Activated CD8-positive, alpha-beta memory T cell treated with anti-CD3 and anti-CD28 coated beads for 48 hours (primary cell): ENCODE measurements at regions not wholly inside any gene's neighbourhood (a gene's known extent, or its start where the extent isn't known, plus 50 kb on each side); places are given as distances from the start of the nearest gene placed in this dataset.
"Not testable (repeated sequence)": the region's sequence is repeated elsewhere in the genome, so short reads cannot be mapped to it uniquely, and the experiment has no call there.

ENCODE experiments used
- DNase-seq, 3 experiments: peaks; one replicate each; pipeline ENCODE4 v3.0.0-alpha.2; 2020; ENCODE audit warnings: low read depth in 2 of 3, low spot score in 2 of 3

DNA sequence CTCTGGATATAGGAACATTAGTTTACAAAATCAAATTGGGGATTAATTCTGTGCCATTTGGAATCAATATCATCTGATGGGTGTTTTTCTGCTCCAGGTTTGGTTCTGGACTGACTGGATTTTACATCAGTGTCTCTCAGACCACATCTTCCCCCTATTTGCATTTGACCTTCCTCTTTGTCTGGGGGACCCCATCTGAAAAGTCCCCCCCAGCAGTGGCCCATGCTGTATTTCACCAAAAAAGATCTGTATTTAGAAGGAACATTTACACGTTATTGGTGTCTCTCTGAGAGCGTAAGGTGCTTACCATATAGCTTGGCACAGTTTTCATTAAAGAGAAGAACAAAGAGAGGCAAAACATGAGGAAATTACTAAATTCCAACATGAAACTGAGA is 215.6 kb upstream of the CLINT1 start:
- DNase-seq = no peak

DNA sequence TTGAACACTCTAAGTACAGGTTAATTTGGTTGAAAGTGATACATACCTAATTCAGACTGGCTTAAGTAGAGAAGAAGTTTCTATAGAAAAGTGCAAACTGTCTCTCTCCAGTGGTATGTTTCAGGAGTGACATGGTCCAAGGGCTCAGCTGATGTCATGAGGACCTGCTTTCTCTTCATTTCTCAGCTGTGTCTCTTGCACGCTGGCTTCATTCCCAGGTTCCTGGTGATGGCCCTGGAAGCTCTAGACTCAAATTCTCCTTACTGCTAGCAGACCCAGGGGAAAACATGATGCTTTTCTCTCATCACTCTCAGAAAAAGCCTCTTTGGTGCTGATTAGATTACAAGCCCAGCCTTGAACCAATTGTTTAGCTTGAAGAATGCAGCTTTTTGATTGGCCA is 211.9 kb upstream of the CLINT1 start:
- no peak for DNase-seq

DNA sequence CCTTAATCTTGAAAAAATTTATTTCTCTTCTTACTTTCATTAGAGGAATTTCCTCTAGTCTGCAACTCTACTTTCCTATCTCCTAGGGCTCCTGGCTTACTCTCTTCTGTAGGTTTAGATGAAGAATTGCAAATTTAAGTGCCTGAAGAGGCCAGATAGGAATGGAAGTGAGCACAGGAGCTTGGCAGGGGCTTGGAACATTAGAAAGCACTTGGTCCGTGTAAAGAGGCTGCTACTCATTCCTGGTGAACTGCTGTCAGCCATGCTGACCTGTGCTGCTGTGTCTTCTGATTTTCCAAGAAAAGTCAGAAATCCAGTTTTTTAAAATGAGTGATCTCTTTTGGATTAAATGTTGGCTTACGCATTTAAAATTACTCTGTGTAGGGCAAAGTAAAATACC is 210.9 kb upstream of the CLINT1 start:
- DNase-seq = no peak

DNA sequence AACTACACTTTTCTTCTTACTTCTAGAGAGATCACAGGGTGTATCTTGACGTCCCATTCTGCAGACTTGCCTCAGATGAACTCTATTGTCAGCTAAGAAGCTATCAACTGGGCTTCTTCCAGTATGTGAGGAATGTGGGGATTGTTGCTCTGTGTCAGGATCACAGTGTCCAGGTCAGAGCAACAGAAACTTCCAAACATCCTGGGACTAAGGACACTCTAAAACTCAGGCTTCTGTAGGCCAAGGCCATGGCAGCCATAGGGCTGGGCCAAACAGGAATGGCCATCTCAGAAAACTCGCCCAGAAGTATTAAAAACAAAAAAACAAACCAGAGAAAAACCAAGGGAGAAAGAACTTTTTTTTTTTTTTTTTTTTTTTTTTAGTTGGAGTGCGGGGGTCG is 210.0 kb upstream of the CLINT1 start:
- no peak for DNase-seq

DNA sequence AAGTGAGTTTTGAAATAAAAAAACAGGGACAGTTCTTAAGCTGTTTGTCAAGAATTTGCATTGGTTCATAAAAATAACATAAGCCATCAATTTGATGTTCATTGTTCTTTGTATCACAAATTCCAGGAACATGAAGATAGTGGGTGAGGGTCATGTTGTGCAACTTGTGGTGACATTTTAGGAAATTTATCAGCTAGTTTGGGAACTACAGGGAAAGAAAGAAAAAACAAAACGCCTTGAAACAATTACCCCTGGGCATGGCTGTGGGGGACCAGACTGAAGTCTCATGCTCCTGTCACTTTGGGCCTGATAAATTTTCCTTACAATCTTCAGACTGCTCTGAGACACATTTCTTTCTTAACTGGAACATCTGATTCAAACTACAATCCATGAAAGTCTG is 207.1 kb upstream of the CLINT1 start:
- DNase-seq = no peak

DNA sequence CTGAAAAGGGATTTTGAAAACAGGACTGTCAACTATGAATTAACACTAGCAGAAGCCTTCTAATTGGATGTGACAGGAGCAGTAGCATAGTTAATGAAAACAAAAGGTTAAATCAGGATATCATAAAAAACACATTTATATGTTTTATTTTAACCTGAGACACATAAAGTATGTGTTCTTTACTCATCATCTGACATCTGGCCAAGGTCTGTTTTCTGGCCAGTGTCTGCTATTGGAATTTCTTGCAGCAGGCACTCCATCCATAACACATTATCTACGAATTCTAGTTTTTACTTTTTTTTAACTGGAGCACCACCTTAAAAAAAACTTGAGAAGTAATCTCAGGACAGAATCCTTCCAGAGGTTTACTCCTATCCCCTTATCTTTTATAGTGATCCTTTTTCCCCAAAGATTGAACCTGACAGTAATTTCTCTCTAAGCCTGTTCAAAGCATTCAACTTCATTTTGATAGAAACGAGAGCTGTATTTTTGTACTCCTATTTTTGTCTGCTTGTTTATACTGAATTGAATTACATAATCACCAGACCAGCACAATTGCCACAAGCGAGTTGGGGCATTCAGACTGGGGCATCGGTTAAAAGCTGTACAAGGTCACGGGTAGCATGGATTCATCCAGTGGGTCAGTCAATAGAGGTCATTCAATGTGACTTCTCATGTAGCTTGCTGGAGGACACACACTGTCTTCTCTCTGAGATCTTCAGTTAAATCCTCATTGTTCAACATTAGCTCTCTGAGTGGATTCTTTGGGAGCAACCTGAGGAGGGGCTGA is 205.6 kb upstream of the CLINT1 start:
- no peak for DNase-seq

DNA sequence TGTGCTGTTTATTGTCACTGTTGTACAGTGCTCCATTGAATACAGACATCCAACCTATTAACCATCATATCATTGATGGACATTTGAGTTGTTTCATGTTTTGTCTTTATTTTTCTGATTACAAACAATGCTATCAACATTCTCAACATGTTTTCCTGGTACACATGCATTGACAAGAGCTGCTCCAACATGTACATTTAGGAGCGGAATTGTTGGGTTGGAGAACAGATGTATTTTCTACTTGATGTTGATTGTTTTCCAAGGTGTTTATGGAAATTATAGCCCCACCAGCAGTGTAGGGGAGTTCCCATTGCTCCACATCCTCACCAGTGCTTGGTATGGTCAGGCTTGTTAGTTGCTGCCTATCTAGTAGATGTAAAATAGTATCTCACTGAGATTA is 204.1 kb upstream of the CLINT1 start:
- DNase-seq = no peak

DNA sequence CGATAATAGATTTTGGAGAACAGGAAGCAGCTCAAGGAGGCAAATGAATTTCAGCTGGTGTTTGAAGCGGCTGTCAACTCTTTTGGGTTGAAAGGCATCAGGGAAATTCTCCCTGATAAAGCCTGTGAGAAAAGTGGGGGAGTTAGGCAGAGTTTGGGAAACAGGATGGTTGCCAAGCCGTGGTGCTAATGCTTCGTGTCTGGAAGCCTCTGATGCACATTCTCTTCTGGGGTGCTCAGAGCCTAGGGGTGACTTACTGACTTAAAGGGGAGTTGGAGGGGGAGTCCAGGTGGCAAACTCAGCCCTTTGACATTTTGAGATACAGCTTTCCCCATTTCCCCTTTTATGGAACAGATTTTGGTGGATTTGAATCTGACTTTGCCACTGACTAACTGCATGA is 202.5 kb upstream of the CLINT1 start:
- no peak for DNase-seq

DNA sequence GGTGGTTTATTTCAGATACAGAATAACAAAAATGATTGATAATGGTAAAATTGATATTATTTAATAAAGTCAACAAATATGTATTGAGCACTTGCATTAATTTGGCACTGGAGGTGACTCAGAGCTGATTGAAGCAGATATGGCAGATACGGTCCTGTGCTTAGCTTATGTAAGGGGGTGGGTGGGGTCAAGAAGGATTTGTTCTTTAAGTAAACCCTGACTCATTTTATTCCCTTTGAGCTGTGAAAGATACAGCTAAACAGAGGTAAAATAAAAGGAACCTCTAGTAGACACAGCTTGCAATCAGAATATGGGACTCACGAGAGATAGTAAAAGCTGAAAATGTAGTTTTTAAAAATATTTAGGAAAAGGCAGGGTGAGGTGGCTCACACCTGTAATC is 201.3 kb upstream of the CLINT1 start:
- no peak for DNase-seq

DNA sequence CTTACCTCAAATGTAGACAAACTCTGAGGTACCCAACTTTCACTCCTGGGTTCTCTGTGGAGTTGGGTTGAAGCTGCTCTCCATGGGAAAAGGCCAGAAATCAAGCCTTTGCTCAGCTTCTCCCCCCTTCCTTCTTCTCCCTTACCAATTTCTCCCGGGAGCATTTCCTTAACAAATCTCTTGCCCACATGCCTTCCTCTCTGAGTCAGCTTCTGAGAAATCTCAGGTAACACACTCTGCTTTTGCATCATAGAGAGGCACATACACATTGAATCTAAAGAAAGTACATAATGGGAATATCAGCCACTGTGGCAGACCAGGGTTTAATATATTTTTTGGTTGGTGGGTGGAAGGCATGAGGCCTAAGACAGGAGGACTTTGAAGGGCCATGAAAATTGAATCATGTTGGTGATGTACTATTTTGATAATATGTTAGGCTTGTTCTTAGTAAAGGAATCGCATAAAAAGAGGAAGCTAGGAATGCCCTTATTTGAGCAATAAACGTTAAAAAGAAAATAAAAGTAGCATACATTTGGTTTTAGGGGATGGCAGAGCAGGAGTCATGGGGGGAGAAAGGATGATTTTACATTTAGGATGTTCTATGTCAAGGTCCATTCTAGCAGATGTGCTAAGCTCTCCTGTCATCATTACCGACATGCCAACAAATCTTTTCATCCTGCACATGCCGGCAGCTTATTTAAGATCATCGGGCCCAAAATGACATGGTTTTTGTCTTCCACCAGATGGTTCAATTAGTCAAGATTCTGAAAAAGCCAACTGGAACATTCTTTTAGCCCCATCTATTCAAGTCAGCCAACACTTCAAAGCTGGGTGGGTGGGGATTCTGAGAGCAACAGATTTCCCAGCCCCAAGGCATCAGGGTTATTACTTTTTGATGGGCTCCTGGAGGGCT is 199.5 kb upstream of the CLINT1 start:
- DNase-seq = no peak

DNA sequence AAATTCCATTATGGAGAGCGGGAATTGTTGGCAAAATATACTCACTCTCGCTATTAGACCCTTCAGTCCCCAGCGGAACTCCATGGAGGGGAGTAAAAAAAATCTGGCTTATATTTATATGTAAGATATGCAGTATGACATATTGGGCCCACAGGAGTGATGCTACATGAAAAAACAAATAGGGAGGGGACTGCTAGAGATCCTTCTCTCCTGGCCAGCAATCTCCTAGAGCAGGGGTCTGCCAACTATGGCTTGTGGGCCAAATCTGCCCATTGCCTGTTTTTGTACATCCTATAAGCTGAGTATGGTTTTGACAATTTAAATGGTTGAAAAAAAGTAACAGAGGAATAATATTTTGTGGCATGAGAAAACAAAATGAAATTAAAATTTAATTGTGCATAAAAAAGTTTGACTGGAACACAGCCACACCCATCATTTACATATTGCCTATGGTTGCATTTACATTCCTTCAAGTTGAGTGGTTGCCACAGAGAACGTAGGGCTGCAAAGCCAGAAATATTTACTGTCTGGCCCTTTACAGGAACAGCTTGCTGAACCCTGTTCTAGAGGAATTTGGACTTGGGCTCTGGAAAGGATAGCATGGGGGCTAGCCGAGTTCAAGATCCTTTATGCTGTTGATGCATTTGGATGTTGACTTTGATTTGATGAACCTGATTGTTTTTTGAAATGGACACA is 197.3 kb upstream of the CLINT1 start:
- no peak for DNase-seq

DNA sequence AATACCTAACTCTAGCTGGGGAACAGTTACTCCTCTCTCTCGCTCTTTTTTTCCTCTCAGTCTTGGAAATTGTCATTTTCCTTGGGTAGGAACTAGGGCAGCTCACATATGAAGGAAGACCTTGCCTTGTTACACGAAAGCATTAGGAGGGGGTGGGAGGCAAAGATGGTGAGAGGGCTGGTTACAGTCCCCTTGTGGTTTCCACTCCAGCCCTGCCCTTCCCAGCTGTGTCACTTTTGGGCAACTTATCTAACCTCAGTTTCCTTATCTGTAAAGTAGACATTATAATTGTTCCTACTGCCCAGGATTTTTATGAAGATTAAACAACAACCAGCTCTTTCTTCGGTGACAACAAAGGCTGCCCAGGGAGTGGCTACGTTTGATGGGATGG is 196.2 kb upstream of the CLINT1 start:
- no peak for DNase-seq

DNA sequence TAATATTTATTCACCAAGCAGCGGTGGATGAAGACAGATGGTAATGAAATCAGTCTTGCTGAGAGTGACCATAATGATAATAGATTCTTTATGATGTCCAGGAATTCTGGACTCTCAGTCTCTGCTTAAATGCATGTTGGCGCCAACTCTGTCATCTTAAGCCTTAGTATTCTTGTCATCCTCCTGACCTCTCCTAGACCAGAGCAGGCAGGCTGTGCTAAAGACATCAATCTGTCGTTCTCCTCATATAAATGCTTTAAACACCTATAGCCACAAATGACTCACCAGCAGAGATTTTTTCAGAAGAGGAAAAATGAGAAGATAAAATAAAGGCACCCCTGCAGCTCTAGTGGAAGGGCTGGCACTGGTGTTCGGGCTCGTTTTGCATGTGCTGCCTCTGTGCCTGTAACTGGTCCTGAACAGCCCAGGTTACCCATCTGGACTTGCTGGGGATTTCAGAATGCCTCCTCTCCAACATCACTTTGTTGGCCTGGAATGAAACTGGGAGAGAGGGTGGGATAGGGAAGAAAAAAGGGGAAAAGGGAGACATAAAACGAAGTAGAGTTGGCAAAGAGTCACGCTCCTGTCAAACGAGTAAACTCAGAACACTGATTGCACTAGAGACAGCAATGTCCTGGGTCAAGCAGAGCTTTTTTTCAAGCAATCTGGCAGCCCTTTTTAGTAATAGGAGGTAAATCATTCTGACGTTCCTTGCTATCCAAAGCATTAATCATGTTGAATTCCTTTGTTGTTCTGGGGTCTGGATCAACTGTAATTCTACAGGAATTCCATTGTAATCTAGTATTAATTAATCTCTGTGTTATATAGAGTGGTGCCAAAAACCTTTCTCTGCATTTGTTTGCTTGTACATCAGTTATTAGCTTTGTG is 195.5 kb upstream of the CLINT1 start:
- no peak for DNase-seq

DNA sequence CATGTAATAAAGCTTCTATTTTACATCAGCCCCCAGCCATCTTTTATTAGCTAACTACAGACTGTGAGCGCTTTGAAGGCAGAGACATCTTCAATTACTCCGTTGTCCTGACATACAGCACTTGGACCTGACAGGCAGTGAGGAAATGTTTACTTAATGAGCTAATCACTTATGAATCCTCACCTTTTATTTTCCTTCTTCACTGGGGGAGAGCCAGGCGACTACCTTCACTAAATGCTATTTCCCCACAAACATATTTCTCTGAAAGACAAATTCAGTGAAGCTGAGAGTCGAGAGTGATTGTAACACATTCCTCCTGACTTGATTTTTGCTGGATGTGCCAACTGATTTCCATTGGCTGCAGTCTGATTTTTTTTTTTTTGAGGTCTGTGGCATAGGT is 192.1 kb upstream of the CLINT1 start:
- DNase-seq = no peak

DNA sequence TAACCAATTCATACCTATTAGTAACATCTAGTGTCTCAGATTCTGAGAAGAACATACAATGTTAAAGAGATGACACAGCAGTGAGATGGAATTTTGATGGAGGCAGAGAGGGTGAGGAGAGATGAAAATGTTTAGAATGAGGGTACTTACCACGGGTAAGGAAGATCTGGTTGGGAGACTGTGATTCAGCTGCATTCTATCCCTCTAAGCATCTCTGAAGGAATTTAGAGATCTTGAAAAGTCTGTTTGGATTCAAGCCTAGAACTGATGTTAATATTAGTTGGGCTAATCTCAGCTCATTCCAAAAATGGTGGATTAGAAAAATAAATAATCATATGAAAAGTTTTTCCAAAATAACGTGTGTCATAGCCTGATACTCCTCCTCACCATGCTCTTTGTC is 191.5 kb upstream of the CLINT1 start:
- no peak for DNase-seq

DNA sequence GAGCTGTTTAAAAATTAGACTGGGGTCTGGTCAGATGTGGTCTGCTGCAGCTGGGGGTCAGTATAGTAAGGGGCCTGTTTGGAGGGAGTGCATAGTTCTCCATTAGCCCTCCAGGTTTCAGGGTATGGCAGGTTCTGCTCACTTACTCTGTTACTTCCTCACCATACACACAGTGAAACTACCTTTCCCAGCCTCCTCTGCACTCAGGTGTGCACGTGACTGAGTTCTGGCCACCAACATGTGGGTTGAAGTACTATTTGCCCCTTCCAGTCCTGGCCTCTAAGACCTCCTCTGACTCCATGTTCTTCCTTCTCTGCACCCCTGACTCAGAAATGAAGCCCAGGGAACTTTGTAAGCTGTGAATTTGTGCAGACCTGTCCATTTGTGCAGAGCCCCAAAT is 190.5 kb upstream of the CLINT1 start:
- no peak for DNase-seq

DNA sequence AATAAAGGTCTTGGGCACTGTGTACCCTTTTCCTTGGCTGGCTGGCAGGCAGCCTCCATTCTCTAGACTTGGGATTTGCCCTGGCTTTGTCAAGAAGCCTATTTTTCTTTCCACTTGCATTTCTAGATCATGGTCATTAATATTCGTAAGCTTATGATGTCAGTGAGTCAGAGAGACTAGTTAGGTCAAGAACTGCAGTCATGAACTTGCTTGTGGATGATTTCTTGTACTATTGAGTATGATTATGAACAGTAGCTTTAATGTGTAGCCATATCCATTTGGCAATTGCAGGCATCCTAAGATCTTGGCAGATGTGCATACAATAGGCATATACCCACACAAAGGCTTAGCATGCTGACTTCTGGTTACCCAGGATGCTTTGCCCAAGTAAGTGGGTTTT is 186.8 kb upstream of the CLINT1 start:
- DNase-seq = no peak

DNA sequence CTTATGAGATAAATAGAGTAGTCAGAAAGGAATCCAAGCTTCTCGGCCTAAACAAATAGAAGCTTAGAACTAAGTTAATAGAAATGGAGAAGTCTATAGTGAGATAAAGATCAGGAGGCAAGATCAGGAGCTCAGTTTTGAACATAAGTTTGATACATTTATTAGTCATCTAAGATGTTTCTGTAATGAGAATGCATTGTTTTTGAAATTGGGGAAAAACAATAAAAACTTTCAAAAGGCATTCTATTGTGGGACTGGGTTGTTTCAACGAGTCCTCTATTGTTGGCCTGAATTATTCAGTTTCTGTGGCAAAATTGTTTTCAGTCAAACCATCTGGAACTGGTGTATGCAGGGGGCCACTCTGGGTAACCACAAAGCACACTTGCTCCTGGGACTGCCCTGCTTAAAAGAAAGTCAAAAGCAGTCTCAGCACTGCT is 181.0 kb upstream of the CLINT1 start:
- no peak for DNase-seq

DNA sequence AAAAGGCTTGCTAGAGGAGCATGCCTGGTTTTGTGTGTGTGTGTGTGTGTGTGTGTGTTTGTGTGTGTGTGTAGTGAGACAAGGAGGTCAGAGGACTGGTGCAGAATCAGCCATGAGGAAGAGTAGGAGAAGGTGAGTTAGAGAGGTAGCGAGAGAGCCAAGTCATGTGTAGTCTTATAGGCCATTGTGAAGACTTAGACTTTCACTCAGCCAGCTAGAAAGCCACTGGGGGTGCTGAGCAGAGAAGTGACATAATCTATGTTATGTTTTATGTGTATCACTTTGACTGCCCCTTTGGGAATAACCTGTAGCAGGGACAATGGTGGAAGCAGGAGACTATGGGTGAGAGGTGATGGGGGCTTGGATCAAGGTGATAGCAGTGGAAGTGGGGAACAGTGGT is 180.5 kb upstream of the CLINT1 start:
- DNase-seq = no peak

DNA sequence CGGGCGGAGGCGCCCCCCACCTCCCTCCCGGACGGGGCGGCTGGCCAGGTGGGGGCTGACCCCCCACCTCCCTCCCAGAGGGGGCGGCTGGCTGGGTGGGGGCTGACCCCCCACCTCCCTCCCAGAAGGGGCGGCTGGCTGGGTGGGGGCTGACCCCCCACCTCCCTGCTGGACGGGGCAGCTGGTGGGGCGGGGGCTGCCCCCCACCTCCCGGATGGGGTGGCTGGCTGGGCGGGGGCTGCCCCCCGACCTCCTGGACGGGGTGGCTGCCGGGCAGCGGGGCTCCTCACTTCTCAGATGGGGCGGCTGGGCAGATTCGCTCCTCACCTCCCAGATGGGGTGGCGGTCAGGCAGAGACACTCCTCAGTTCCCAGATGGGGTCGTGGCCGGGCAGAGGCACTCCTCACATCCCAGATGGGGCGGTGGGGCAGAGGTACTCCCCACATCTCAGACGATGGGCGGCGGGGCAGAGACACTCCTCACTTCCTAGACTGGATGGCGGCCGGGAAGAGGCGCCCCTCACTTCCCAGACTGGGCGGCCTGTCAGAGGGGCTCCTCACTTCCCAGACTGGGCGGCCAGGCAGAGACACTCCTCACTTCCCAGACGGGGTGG is 178.1 kb upstream of the CLINT1 start:
- not testable (repeated sequence) for DNase-seq
